ENCODE measurements at regions not wholly inside any gene's neighbourhood (a gene's known extent, or its start where the extent isn't known, plus 50 kb on each side); places are given as distances from the start of the nearest gene placed in this dataset.

DNA sequence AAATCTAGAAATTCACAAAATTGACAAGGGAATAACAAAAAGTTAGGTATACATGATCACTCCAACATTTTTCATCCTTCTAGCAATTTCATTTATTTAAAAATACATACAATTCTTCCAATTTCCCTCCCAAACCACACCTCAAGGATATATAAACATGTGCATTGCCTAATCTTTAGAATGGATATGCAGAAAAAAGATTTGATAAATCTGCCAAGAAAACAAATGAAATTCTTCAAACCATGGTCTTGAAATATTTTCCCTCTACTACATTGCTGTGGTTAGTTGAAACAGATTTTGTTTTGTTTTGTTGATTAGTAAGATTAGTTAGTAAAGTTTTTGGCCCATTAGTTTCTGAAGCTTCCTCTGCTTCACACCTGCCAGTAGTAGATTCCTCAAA, 703.3 kb upstream of the CCDC179 start:
- Histone ChIP-seq H3K4me1 (ENCODE audit: insufficient read depth, low read length) (no peaks in the 10 kb centered on the region), H3K36me3 (ENCODE audit: insufficient read depth, low read length) (no peaks in the 10 kb centered on the region), H3K27ac (ENCODE audit: low read depth, low read length) (no peak overlapping the region), H3K4me3 (ENCODE audit: low read length) (no peak overlapping the region), H3K9me3 (ENCODE audit: insufficient read depth, low read depth, low read length) (no peaks in the 10 kb centered on the region), H3K9ac (ENCODE audit: low read depth, low read length) (no peak overlapping the region), H3K27me3 (ENCODE audit: insufficient read depth, low read length) (no peaks in the 10 kb centered on the region)

DNA sequence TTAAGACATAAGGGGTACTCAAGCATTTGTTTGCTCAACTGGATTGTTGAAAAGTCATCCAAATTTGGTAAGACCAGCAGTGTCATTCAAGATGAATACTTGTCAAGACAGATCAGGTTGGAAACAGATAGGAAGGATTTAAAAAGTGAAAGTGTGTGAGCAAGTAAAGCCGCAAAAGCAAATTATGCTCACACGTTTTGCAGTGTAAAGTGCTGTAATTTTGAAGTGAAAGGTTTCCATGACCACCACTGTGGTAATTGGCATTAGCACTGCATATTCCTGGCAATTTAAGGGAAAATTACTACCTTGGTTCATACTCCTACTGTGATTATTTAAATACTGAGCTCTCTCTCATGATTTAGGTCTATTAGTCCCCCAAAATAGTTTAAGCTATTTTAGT, 704.1 kb upstream of the CCDC179 start:
- H3K4me1 ChIP-seq (ENCODE audit: insufficient read depth, low read length) = no peaks in the 10 kb centered on the region
- H3K4me3 ChIP-seq (ENCODE audit: low read length) = no peak overlapping the region
- 89% methylated on average over 2 of the region's 2 CpGs for WGBS
- H3K9me3 ChIP-seq (ENCODE audit: insufficient read depth, low read depth, low read length) = no peaks in the 10 kb centered on the region
- no peaks in the 10 kb centered on the region for H3K27me3 ChIP-seq (ENCODE audit: insufficient read depth, low read length)
- H3K9ac ChIP-seq (ENCODE audit: low read depth, low read length) = no peak overlapping the region
- H3K36me3 ChIP-seq (ENCODE audit: insufficient read depth, low read length) = no peaks in the 10 kb centered on the region
- no peak overlapping the region for H3K27ac ChIP-seq (ENCODE audit: low read depth, low read length)

DNA sequence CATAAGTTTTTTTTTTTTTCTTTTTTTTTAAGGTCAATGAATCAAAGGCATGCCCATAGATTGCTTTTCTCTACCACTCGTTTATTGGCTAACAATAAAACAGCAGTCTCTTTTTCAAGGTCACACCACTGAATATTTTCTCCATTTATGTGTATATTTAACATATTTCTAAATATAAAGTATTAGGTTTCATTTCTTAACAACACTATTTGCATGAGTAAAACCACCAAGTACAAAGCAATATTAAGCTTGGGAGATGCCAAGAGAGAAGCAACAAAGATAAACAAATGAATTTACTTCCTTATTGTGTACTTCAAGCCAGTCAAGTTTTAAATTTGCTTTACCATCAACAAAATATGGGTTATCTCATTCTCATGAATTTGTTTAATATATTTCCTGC, 708.9 kb upstream of the CCDC179 start:
- Histone ChIP-seq H3K27me3 (ENCODE audit: insufficient read depth, low read length) (no peaks in the 10 kb centered on the region), H3K9ac (ENCODE audit: low read depth, low read length) (no peak overlapping the region), H3K36me3 (ENCODE audit: insufficient read depth, low read length) (no peaks in the 10 kb centered on the region), H3K27ac (ENCODE audit: low read depth, low read length) (no peak overlapping the region), H3K4me3 (ENCODE audit: low read length) (no peak overlapping the region), H3K9me3 (ENCODE audit: insufficient read depth, low read depth, low read length) (no peaks in the 10 kb centered on the region), H3K4me1 (ENCODE audit: insufficient read depth, low read length) (no peaks in the 10 kb centered on the region)
- no CpG with 5 or more reads among the region's 1 CpG for WGBS

DNA sequence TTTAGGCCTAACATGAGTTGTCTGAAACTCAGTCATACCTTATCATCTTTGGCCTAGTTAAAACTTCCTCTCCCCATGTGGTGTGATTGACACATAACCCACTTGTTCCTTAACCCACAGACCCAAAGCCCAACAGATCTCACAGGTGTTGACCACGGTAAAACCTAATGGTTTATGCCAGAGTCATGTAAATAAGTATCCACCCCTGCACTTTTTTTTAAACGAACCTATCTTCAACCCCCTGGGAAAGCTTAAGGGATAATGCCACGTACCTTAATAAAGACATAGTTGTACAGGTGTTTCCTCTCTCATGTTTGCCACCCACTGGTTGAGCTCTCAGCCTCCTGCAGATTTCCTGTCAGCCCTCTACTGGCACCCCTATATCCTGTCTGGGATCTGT, 709.3 kb upstream of the CCDC179 start:
- Histone ChIP-seq H3K9me3 (ENCODE audit: insufficient read depth, low read depth, low read length) (no peaks in the 10 kb centered on the region), H3K4me3 (ENCODE audit: low read length) (no peak overlapping the region), H3K36me3 (ENCODE audit: insufficient read depth, low read length) (no peaks in the 10 kb centered on the region), H3K27ac (ENCODE audit: low read depth, low read length) (no peak overlapping the region), H3K9ac (ENCODE audit: low read depth, low read length) (no peak overlapping the region), H3K4me1 (ENCODE audit: insufficient read depth, low read length) (no peaks in the 10 kb centered on the region), H3K27me3 (ENCODE audit: insufficient read depth, low read length) (no peaks in the 10 kb centered on the region)
- WGBS = 94% methylated on average over 3 of the region's 3 CpGs

GRCh38 chr11:23570828-23571227, 710.6 kb upstream of the CCDC179 start:
- no peaks in the 10 kb centered on the region for H3K36me3 ChIP-seq (ENCODE audit: insufficient read depth, low read length)
- no peaks in the 10 kb centered on the region for H3K4me1 ChIP-seq (ENCODE audit: insufficient read depth, low read length)
- no peak overlapping the region for H3K4me3 ChIP-seq (ENCODE audit: low read length)
- no peak overlapping the region for H3K9ac ChIP-seq (ENCODE audit: low read depth, low read length)
- no peaks in the 10 kb centered on the region for H3K27me3 ChIP-seq (ENCODE audit: insufficient read depth, low read length)
- H3K9me3 ChIP-seq (ENCODE audit: insufficient read depth, low read depth, low read length) = no peaks in the 10 kb centered on the region
- H3K27ac ChIP-seq (ENCODE audit: low read depth, low read length) = no peak overlapping the region

DNA sequence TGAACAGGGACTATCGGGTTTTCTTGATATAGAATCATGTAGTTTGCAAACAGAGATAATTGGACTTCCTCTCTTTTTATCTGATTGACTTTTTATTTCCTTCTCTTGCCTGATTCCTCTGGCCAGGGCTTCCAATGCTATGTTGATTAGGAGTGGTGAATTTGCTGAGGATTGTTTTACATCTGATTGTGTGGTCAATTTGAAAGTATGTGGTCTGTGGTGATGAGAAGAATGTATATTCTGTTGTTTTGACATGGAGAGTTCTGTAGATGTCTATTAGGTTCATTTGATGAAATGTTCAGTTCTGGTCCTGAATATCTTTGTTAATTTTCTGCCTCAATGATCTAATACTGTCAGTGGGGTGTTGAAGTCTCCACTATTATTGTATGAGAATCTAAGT, 713.2 kb upstream of the CCDC179 start:
- Histone ChIP-seq H3K4me1 (ENCODE audit: insufficient read depth, low read length) (no peaks in the 10 kb centered on the region), H3K4me3 (ENCODE audit: low read length) (no peak overlapping the region), H3K9me3 (ENCODE audit: insufficient read depth, low read depth, low read length) (no peaks in the 10 kb centered on the region), H3K36me3 (ENCODE audit: insufficient read depth, low read length) (no peaks in the 10 kb centered on the region), H3K27ac (ENCODE audit: low read depth, low read length) (no peak overlapping the region), H3K27me3 (ENCODE audit: insufficient read depth, low read length) (no peaks in the 10 kb centered on the region), H3K9ac (ENCODE audit: low read depth, low read length) (no peak overlapping the region)
- WGBS = 92% methylated on average over 1 of the region's 1 CpG

GRCh38 chr11:23574149-23574548, 713.9 kb upstream of the CCDC179 start:
- Histone ChIP-seq H3K4me3 (ENCODE audit: low read length) (no peak overlapping the region), H3K36me3 (ENCODE audit: insufficient read depth, low read length) (no peaks in the 10 kb centered on the region), H3K27me3 (ENCODE audit: insufficient read depth, low read length) (no peaks in the 10 kb centered on the region), H3K9ac (ENCODE audit: low read depth, low read length) (no peak overlapping the region), H3K4me1 (ENCODE audit: insufficient read depth, low read length) (no peaks in the 10 kb centered on the region), H3K9me3 (ENCODE audit: insufficient read depth, low read depth, low read length) (no peaks in the 10 kb centered on the region), H3K27ac (ENCODE audit: low read depth, low read length) (no peak overlapping the region)
- whole genome bisulfite sequencing = 95% methylated on average over 3 of the region's 3 CpGs

DNA sequence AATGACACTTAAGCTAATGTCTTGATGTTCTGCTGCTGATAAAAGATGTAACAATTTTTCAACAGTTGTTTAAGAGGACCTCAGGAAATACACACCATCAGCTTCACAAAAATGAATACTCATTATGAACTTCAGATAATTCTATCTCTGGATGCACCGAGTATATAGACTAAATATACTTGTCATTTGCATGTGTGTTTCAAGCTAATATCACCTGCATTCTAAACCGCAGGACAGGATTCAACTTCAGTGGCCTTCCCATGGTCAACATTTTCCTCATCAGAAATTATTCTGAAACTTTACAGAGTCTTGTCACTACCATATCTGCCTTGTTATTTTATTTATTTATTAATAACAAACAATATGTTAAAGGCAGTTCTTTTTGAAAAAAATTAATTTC, 717.0 kb upstream of the CCDC179 start:
- WGBS = 100% methylated on average over 2 of the region's 2 CpGs
- Histone ChIP-seq H3K36me3 (ENCODE audit: insufficient read depth, low read length) (no peaks in the 10 kb centered on the region), H3K27me3 (ENCODE audit: insufficient read depth, low read length) (no peaks in the 10 kb centered on the region), H3K9ac (ENCODE audit: low read depth, low read length) (no peak overlapping the region), H3K4me3 (ENCODE audit: low read length) (no peak overlapping the region), H3K4me1 (ENCODE audit: insufficient read depth, low read length) (no peaks in the 10 kb centered on the region), H3K9me3 (ENCODE audit: insufficient read depth, low read depth, low read length) (no peaks in the 10 kb centered on the region), H3K27ac (ENCODE audit: low read depth, low read length) (no peak overlapping the region)

GRCh38 chr11:23585416-23586104, 725.3 kb upstream of the CCDC179 start:
- Histone ChIP-seq H3K4me3 (ENCODE audit: low read length) (no peak overlapping the region), H3K27me3 (ENCODE audit: insufficient read depth, low read length) (no peaks in the 10 kb centered on the region), H3K27ac (ENCODE audit: low read depth, low read length) (no peak overlapping the region), H3K36me3 (ENCODE audit: insufficient read depth, low read length) (no peaks in the 10 kb centered on the region), H3K9me3 (ENCODE audit: insufficient read depth, low read depth, low read length) (0 out of 2 replicates have a peak, but pooled peaks cover 8% of the 10 kb centered on the region), H3K4me1 (ENCODE audit: insufficient read depth, low read length) (no peaks in the 10 kb centered on the region), H3K9ac (ENCODE audit: low read depth, low read length) (no peak overlapping the region)
- WGBS = no CpG with 5 or more reads among the region's 2 CpGs

DNA sequence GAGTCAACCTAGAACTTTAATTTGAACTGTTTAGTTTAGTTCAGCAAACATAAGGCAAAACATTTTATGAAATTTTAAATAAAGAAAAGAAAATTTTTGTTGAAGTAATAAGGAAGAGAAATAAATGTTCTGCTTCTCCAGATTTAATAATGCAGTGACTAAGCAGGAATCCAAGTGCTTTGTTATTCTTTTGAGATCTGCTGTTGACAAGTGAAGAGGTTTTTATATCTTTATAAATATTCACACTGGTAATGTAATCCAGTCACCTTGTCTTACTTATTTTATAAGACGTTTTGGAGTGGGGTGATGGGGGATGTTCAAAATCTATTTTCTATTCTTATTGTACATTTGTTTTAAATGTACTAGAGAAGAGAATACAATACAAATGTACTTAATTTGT, 725.9 kb upstream of the CCDC179 start:
- Histone ChIP-seq H3K36me3 (ENCODE audit: insufficient read depth, low read length) (no peaks in the 10 kb centered on the region), H3K27ac (ENCODE audit: low read depth, low read length) (no peak overlapping the region), H3K4me1 (ENCODE audit: insufficient read depth, low read length) (no peaks in the 10 kb centered on the region), H3K9me3 (ENCODE audit: insufficient read depth, low read depth, low read length) (0 out of 2 replicates have a peak, but pooled peaks cover 8% of the 10 kb centered on the region), H3K9ac (ENCODE audit: low read depth, low read length) (no peak overlapping the region), H3K27me3 (ENCODE audit: insufficient read depth, low read length) (no peaks in the 10 kb centered on the region), H3K4me3 (ENCODE audit: low read length) (no peak overlapping the region)
- no CpG with 5 or more reads among the region's 1 CpG for WGBS

GRCh38 chr11:23590596-23591308, 730.5 kb upstream of the CCDC179 start:
- 93% methylated on average over 3 of the region's 3 CpGs for WGBS
- H3K27ac ChIP-seq (ENCODE audit: low read depth, low read length) = no peak overlapping the region

More at GRCh38 chr11:23590596-23591308, 730.5 kb upstream of the CCDC179 start:
- Histone ChIP-seq H3K9ac (ENCODE audit: low read depth, low read length) (no peak overlapping the region), H3K9me3 (ENCODE audit: insufficient read depth, low read depth, low read length) (0 out of 2 replicates have a peak, but pooled peaks cover 8% of the 10 kb centered on the region), H3K36me3 (ENCODE audit: insufficient read depth, low read length) (no peaks in the 10 kb centered on the region), H3K4me3 (ENCODE audit: low read length) (no peak overlapping the region), H3K4me1 (ENCODE audit: insufficient read depth, low read length) (no peaks in the 10 kb centered on the region), H3K27me3 (ENCODE audit: insufficient read depth, low read length) (no peaks in the 10 kb centered on the region)
